NCI-H128 (cell line): ENCODE measurements at regions not wholly inside any gene's neighbourhood (a gene's known extent, or its start where the extent isn't known, plus 50 kb on each side); places are given as distances from the start of the nearest gene placed in this dataset.

ENCODE experiments used
- DNase-seq: peaks from one replicate; lab custom pipeline; 2025; ENCODE audit not compliant: unreplicated experiment; lab: John Stamatoyannopoulos, UW

GRCh38 chr3:188026191-188026968 lies 127.6 kb upstream of the LPP start:
- DNase-seq = no peak

- DNase-seq = no peak
Observed at GRCh38 chr3:188031121-188031520, 122.8 kb upstream of the LPP start.

- no peak for DNase-seq
Observed at GRCh38 chr3:188034989-188035388, 119.0 kb upstream of the LPP start.

GRCh38 chr3:188036375-188037194 lies 117.4 kb upstream of the LPP start:
- DNase-seq = no peak

GRCh38 chr3:188037195-188037718 lies 116.7 kb upstream of the LPP start:
- no peak for DNase-seq

- no peak for DNase-seq
Observed at GRCh38 chr3:188037965-188038581, 115.9 kb upstream of the LPP start.

- DNase-seq = no peak
Observed at GRCh38 chr3:188041193-188041592, 112.8 kb upstream of the LPP start.

- no peak for DNase-seq
Observed at GRCh38 chr3:188041895-188042294, 112.1 kb upstream of the LPP start.

- no peak for DNase-seq
Observed at GRCh38 chr3:188042466-188042865, 111.5 kb upstream of the LPP start.

GRCh38 chr3:188043891-188044290 lies 110.1 kb upstream of the LPP start:
- DNase-seq = no peak

- DNase-seq = no peak
Observed at GRCh38 chr3:188046561-188047211, 107.3 kb upstream of the LPP start.

GRCh38 chr3:188047536-188047935 lies 106.4 kb upstream of the LPP start:
- DNase-seq = no peak

GRCh38 chr3:188049606-188050530 lies 104.1 kb upstream of the LPP start:
- DNase-seq = no peak

- no peak for DNase-seq
Observed at GRCh38 chr3:188051801-188052168, 102.2 kb upstream of the LPP start.

GRCh38 chr3:188052169-188053035 lies 101.6 kb upstream of the LPP start:
- no peak for DNase-seq

- DNase-seq = no peak
Observed at GRCh38 chr3:188053036-188053340, 101.0 kb upstream of the LPP start.

GRCh38 chr3:188053710-188054380 lies 100.1 kb upstream of the LPP start:
- DNase-seq = no peak

GRCh38 chr3:188054541-188054940 lies 99.4 kb upstream of the LPP start:
- DNase-seq = no peak

GRCh38 chr3:188055388-188055787 lies 98.6 kb upstream of the LPP start:
- no peak for DNase-seq
